Hepatocyte (in vitro differentiated cells): ENCODE measurements at regions not wholly inside any gene's neighbourhood (a gene's known extent, or its start where the extent isn't known, plus 50 kb on each side); places are given as distances from the start of the nearest gene placed in this dataset.

Experiments
- EZH2 ChIP-seq: fragments of 200-600 bp; sonication (generic); IDR thresholded peaks from 2 replicates; pipeline ENCODE4 v1.6.1; 2016; ENCODE audit warnings: antibody characterized with exemption, mild to moderate bottlenecking, borderline replicate concordance
- EZH2phosphoT487 ChIP-seq: fragments of 200-600 bp; sonication (generic); IDR thresholded peaks from one replicate; pipeline ENCODE4 v1.6.1; 2018; ENCODE audit warnings: antibody characterized with exemption, mild to moderate bottlenecking, low read depth, moderate library complexity; ENCODE audit not compliant: unreplicated experiment, severe bottlenecking
- TF ChIP-seq, protein P1 (sequence below): fragments of 200-600 bp; sonication (generic); IDR thresholded peaks from 2 replicates; pipeline ENCODE4 v1.5.1; 2016; ENCODE audit warnings: antibody characterized with exemption, mild to moderate bottlenecking; ENCODE audit not compliant: poor library complexity

DNA sequence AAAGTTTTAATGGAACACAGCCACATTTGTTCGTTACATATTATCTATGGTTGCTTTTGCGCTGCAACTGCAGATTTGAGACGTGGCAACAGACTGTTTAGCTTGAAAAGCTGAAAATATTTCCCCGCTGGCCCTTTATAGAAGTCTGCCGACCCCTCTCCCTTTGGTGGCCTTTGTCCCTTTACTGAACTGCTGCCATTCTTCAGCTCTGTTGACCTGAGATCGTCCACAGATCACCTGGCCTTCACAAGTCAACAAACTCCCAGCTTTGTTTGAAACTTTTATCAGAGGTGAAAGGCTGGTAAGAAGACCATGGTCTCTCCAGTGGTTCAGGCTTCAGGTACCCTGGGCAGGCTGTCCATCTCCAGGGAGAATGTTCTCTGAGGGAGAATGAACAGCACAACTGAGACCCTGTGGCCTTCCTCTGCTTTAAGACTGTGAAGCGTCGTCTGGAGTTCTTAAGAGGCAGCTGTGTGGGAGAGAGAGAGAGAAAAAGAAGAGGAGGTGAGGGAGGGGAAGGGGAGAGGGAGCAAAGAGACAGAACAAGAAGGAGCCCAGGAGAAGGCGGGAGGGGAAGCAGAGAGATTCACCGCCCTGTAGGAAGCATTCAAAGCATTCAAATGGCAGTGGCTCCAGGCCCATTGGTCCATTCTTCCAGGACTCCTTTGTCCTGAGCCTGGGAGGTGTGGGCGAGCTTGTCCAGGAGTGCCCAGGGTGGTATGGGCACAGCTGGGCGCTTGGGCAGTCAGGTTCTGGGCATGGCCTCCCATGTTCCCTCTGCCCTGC lies 53.7 kb upstream of the INSYN1 start:
- TF ChIP-seq, protein P1, sequence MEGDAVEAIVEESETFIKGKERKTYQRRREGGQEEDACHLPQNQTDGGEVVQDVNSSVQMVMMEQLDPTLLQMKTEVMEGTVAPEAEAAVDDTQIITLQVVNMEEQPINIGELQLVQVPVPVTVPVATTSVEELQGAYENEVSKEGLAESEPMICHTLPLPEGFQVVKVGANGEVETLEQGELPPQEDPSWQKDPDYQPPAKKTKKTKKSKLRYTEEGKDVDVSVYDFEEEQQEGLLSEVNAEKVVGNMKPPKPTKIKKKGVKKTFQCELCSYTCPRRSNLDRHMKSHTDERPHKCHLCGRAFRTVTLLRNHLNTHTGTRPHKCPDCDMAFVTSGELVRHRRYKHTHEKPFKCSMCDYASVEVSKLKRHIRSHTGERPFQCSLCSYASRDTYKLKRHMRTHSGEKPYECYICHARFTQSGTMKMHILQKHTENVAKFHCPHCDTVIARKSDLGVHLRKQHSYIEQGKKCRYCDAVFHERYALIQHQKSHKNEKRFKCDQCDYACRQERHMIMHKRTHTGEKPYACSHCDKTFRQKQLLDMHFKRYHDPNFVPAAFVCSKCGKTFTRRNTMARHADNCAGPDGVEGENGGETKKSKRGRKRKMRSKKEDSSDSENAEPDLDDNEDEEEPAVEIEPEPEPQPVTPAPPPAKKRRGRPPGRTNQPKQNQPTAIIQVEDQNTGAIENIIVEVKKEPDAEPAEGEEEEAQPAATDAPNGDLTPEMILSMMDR, result no peak
- TF ChIP-seq EZH2phosphoT487 (no peak), EZH2 (no peak)
